K562 (cell line): ENCODE measurements at regions not wholly inside any gene's neighbourhood (a gene's known extent, or its start where the extent isn't known, plus 50 kb on each side); places are given as distances from the start of the nearest gene placed in this dataset.

Experiments used
- ATAC-seq: fragments of 200-7000 bp; cut with Tn5 transposase; 3 replicates; pipeline ENCODE4 v1.9.1; 2020; ENCODE audit warnings: moderate library complexity
- BruUV-seq: library from RNA; stranded (reverse); fragments of 400-500 nt; replicated peaks from 2 replicates; lab custom pipeline; 2021; lab: Mats Ljungman, UMichigan
- CTCF ChIA-PET: fragments of 300-600 bp; formaldehyde crosslinking; extraction: SDS; loops from one replicate; lab custom pipeline; 2021; ENCODE audit warnings: low intra/inter-chr PET ratio; lab: Yijun Ruan, JAX
- POLR2A ChIA-PET: fragments of 300-600, 350-650 bp; sonication (Branson Sonifier 250); formaldehyde crosslinking; extraction: SDS; loops from one replicate; lab custom pipeline; 2021; ENCODE audit warnings: antibody characterized with exemption, inconsistent platforms; lab: Yijun Ruan, JAX
- DNase-seq, 4 experiments: peaks; one replicate each; pipeline versions ENCODE4 v3.0.0 to v3.0.0-alpha.2; 2011 to 2018; ENCODE audit warnings: low spot score in 3 of 4, mixed read lengths in 3 of 4; ENCODE audit errors: extremely low read depth in 1 of 4
- FAIRE-seq: peaks from 2 replicates; lab custom pipeline; 2011; peaks lifted over from hg19 to GRCh38; lab: Jason Lieb, UNC
- H2AFZ ChIP-seq: 2 replicates; pipeline ENCODE4 v1.6.0; 2011; ENCODE audit warnings: low read depth, low read length, control low read depth, inconsistent platforms
- H3K27ac ChIP-seq: fragments of 200-600 bp; 3 replicates; pipeline ENCODE4 v1.8.0; 2011; ENCODE audit warnings: low read depth, mild to moderate bottlenecking, control low read depth, inconsistent platforms, low read length, moderate library complexity, mixed read lengths; ENCODE audit errors: extremely low read depth
- H3K27me3 ChIP-seq, 2 experiments: fragments of 300-600 bp in 1 of 2; 2 replicates in 1 of 2; 3 replicates in 1 of 2; pipeline versions ENCODE4 v1.6.0 to v1.8.0; 2011; ENCODE audit warnings: inconsistent platforms in 2 of 2, low read length in 2 of 2, mild to moderate bottlenecking in 1 of 2, mixed read lengths in 1 of 2, moderate library complexity in 1 of 2; ENCODE audit not compliant: control insufficient read depth in 2 of 2, insufficient read depth in 2 of 2
- H3K36me3 ChIP-seq: fragments of 300-600 bp; 3 replicates; pipeline ENCODE4 v1.8.0; 2011; ENCODE audit warnings: mild to moderate bottlenecking, low read length, inconsistent platforms; ENCODE audit not compliant: control insufficient read depth, insufficient read depth
- H3K4me1 ChIP-seq, 2 experiments: fragments of 200-600 bp in 1 of 2; replicated peaks in 1 of 2; 2 replicates in 1 of 2; 3 replicates in 1 of 2; pipeline versions ENCODE4 v1.5.1 to v1.8.0; 2011; ENCODE audit warnings: inconsistent platforms in 2 of 2, low read length in 2 of 2, mild to moderate bottlenecking in 1 of 2, mixed read lengths in 1 of 2, moderate library complexity in 1 of 2; ENCODE audit not compliant: control insufficient read depth in 2 of 2, insufficient read depth in 2 of 2
- H3K4me2 ChIP-seq: 2 replicates; pipeline ENCODE4 v1.6.1; 2011; ENCODE audit warnings: low read length, control low read depth, inconsistent platforms, mixed read lengths; ENCODE audit not compliant: insufficient read depth
- H3K4me3 ChIP-seq: fragments of 200-600 bp; sonication (generic), shearing (Covaris generic); 2 replicates; pipeline ENCODE4 v1.5.1; 2016; ENCODE audit warnings: control low read depth, inconsistent platforms
- H3K79me2 ChIP-seq: fragments of 200-600 bp; 3 replicates; pipeline ENCODE4 v1.8.0; 2011; ENCODE audit warnings: low read length, inconsistent platforms; ENCODE audit not compliant: control insufficient read depth, insufficient read depth
- H3K9ac ChIP-seq, 2 experiments: 2 replicates each; pipeline versions ENCODE4 v1.6.0 to v1.6.1; 2011; ENCODE audit warnings: low read depth in 2 of 2, low read length in 2 of 2, control low read depth in 1 of 2, inconsistent platforms in 1 of 2, mild to moderate bottlenecking in 1 of 2, mixed read lengths in 1 of 2; ENCODE audit not compliant: insufficient read depth in 1 of 2
- H3K9me1 ChIP-seq: one replicate; pipeline ENCODE4 v1.6.0; 2011; ENCODE audit warnings: inconsistent platforms, mild to moderate bottlenecking, low read length, moderate library complexity; ENCODE audit not compliant: control insufficient read depth, insufficient read depth
- H3K9me3 ChIP-seq: replicated peaks from 2 replicates; pipeline ENCODE4 v1.5.1; 2011; ENCODE audit warnings: low read depth, low read length, inconsistent platforms; ENCODE audit not compliant: control insufficient read depth, insufficient read depth
- H4K20me1 ChIP-seq: replicated peaks from 2 replicates; pipeline ENCODE4 v1.6.1; 2011; ENCODE audit warnings: low read length, inconsistent platforms, mixed read lengths; ENCODE audit not compliant: control insufficient read depth, insufficient read depth
- CCAR2 ChIP-seq: fragments of 200-400 bp; formaldehyde crosslinking; IDR thresholded peaks from 2 replicates; pipeline ENCODE4 v1.6.1; 2017; ENCODE audit warnings: mild to moderate bottlenecking, low read depth, low read length
- IFI16 ChIP-seq: fragments of 250-450 bp; sonication (Bioruptor Pico); IDR thresholded peaks from 2 replicates; pipeline ENCODE4 v2.1.2; 2022; ENCODE audit warnings: mild to moderate bottlenecking, inconsistent platforms
- MXI1 ChIP-seq: IDR thresholded peaks from 2 replicates; pipeline ENCODE4 v1.6.1; 2011; ENCODE audit warnings: low read depth, mild to moderate bottlenecking, improper control_type of control experiment, low read length
- SIN3A ChIP-seq, 2 experiments: fragments of 150-350 bp in 1 of 2; IDR thresholded peaks; 2 replicates each; pipeline ENCODE4 v1.6.1; 2011 to 2016; ENCODE audit warnings: borderline replicate concordance in 2 of 2, low read depth in 2 of 2, low read length in 2 of 2, mild to moderate bottlenecking in 2 of 2, moderate library complexity in 2 of 2; ENCODE audit not compliant: control insufficient read depth in 1 of 2
- TAF15 ChIP-seq: fragments of 200-400 bp; formaldehyde crosslinking; IDR thresholded peaks from 2 replicates; pipeline ENCODE4 v1.6.1; 2017; ENCODE audit warnings: mild to moderate bottlenecking, low read depth, low read length, moderate library complexity
- ZKSCAN1 ChIP-seq: fragments of 150-350 bp; IDR thresholded peaks from 2 replicates; pipeline ENCODE4 v1.6.1; 2016; ENCODE audit warnings: low read depth, low read length
- ZNF232 ChIP-seq: sonication (generic); formaldehyde crosslinking; IDR thresholded peaks from 2 replicates; pipeline ENCODE4 v1.8.0; 2022; ENCODE audit warnings: mild to moderate bottlenecking, missing genetic modification reagents
- ZNF561 ChIP-seq: fragments of 450-650 bp; formaldehyde crosslinking; conservative IDR thresholded peaks from 2 replicates; pipeline ENCODE4 v1.4.0; 2020; ENCODE audit warnings: mild to moderate bottlenecking, moderate library complexity
- WGBS: fragments of 100-300 bp; shearing (Covaris generic); methylation state at CpG from one replicate; pipeline ENCODE4 v1.1.6; 2016; ENCODE audit warnings: low coverage, mixed read lengths; ENCODE audit not compliant: insufficient coverage; ENCODE audit errors: missing lambda C conversion rate; 5-methylcytosine and 5-hydroxymethylcytosine counted together
- in situ Hi-C: fragments of 300-500 bp; cut with MboI; formaldehyde crosslinking; loops from 4 replicates; pipeline ENCODE4 v1.15.0; 2018; ENCODE audit warnings: inconsistent platforms, mixed read lengths
- intact Hi-C: fragments of 100-400 bp; cut with micrococcal nuclease; formaldehyde crosslinking; loops from 2 replicates; pipeline ENCODE4 v1.14.2; 2022
- TF ChIP-seq, protein P1 (sequence below): fragments of 250-450 bp; sonication (Bioruptor Pico); IDR thresholded peaks from 2 replicates; pipeline ENCODE4 v1.8.0; 2021; ENCODE audit warnings: borderline replicate concordance, mild to moderate bottlenecking, moderate library complexity; ENCODE audit not compliant: poor library complexity, severe bottlenecking
- TF ChIP-seq, protein P2 (sequence below): sonication (generic); formaldehyde crosslinking; IDR thresholded peaks from 2 replicates; pipeline ENCODE4 v1.8.1; 2023; ENCODE audit warnings: mild to moderate bottlenecking, missing genetic modification reagents, moderate library complexity
- TF ChIP-seq, protein P3 (sequence below): fragments of 450-650 bp; formaldehyde crosslinking; IDR thresholded peaks from 2 replicates; pipeline ENCODE4 v1.4.0; 2020; ENCODE audit warnings: mild to moderate bottlenecking, moderate library complexity

DNA sequence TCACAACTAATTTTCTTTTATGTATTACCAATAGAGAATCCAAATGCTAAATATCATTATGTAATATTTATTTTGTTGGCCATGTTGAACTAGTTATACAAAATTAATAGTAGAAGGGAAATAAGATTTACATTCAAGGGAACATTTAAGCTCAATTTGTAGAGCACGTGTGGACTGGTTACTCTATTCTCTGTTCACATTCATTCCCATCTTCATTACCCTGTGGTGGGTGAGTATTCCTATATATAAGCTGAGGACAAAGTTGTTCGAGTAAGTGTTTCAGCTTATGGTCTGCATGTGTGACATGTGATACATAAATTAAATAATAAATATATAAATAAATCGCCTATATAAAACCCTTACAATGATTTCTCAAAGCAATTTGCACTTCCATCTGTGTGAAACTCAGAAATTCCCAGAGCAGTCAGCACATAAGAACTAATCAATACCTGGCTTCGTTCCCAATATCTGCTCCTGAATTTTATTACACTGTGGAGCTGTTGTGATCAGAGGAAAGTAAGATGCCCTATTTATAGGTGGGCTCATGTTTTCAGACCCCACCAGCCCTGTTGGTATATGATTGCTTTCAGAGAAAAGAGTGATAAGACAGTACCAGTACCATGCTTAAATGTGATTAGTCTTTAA, 308.2 kb upstream of the DCN start (continued):
- TF ChIP-seq SIN3A (IDR thresholded peaks at IDR 0.05; ENCODE audit: borderline replicate concordance in 2 of 2, control insufficient read depth in 1 of 2, low read depth in 2 of 2, low read length in 2 of 2) (no peak), CCAR2 (no peak), IFI16 (no peak), ZNF561 (CRISPR knock-in tag) (no peak), TAF15 (no peak), ZNF232 (CRISPR knock-in tag) (no peak)
- TF ChIP-seq, protein P1, sequence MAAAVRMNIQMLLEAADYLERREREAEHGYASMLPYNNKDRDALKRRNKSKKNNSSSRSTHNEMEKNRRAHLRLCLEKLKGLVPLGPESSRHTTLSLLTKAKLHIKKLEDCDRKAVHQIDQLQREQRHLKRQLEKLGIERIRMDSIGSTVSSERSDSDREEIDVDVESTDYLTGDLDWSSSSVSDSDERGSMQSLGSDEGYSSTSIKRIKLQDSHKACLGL (CRISPR knock-in tag), result no peak
- TF ChIP-seq, protein P2, sequence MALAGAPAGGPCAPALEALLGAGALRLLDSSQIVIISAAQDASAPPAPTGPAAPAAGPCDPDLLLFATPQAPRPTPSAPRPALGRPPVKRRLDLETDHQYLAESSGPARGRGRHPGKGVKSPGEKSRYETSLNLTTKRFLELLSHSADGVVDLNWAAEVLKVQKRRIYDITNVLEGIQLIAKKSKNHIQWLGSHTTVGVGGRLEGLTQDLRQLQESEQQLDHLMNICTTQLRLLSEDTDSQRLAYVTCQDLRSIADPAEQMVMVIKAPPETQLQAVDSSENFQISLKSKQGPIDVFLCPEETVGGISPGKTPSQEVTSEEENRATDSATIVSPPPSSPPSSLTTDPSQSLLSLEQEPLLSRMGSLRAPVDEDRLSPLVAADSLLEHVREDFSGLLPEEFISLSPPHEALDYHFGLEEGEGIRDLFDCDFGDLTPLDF, result no peak

DNA sequence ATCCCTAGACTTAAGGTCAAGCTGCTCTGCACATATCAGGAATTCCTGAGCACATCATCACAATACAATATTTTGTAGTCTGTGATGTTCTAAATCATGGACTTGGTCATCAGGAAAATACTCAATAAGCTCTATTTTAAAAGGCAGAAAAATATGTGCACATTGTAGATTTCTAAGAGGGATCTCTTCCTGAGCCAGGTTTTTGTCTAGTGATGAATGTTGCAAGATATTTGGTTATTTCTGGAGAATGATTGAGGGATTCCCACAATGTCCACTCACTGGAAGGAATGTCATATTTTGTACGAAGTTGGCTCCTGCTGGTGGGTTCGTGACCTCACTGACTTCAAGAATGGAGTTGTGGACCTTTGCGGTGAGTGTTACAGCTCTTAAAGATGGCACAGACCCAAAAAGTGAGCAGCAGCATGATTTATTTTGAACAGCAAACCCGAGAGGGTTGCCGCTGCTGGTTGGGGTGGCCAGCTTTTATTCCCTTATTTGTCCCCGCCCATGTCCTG, 300.9 kb upstream of the DCN start:
- CTCF ChIA-PET, result no interaction called here
- Histone ChIP-seq H3K4me1 (no peaks in the 10 kb centered on the region), H3K9me1 (no peaks in the 10 kb centered on the region), H3K9me3 (no peaks in the 10 kb centered on the region), H3K9ac (no peak overlapping the region), H3K79me2 (no peaks in the 10 kb centered on the region), H3K4me2 (no peak overlapping the region), H2AFZ (no peak overlapping the region), H3K36me3 (peaks cover 4% of the 10 kb centered on the region; the same call in 1 of the 3 replicates), H4K20me1 (no peaks in the 10 kb centered on the region), H3K27ac (no peak overlapping the region), H3K27me3 (no peaks in the 10 kb centered on the region), H3K4me3 (no peak overlapping the region)
- 93% methylated on average over 6 of the region's 6 CpGs for WGBS
- DNase-seq (no peak), FAIRE-seq (no peak), ATAC-seq (no peak)
- intact Hi-C loops, result no loop called here
- POLR2A ChIA-PET, result interaction anchor here (0.6 to 1.2 kb wide), 2 partner anchors 150 to 1695 kb away, joined by 3 read pairs; no protein-coding TSS in a partner anchor
- in situ Hi-C loops, result no loop called here
- no TSS peak for BruUV-seq
- no peak for TF ChIP-seq ZNF561 (CRISPR knock-in tag)
- TF ChIP-seq, protein P3, sequence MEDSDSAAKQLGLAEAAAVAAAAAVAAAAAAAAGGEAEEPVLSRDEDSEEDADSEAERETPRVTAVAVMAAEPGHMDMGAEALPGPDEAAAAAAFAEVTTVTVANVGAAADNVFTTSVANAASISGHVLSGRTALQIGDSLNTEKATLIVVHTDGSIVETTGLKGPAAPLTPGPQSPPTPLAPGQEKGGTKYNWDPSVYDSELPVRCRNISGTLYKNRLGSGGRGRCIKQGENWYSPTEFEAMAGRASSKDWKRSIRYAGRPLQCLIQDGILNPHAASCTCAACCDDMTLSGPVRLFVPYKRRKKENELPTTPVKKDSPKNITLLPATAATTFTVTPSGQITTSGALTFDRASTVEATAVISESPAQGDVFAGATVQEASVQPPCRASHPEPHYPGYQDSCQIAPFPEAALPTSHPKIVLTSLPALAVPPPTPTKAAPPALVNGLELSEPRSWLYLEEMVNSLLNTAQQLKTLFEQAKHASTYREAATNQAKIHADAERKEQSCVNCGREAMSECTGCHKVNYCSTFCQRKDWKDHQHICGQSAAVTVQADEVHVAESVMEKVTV, result no peak
- TF ChIP-seq ZKSCAN1, result no peak
- TF ChIP-seq MXI1, result no peak
